PC-9 (cell line): ENCODE measurements at regions not wholly inside any gene's neighbourhood (a gene's known extent, or its start where the extent isn't known, plus 50 kb on each side); places are given as distances from the start of the nearest gene placed in this dataset.

ENCODE experiments used
- BruUV-seq: library from RNA; stranded (reverse); fragments of 400-500 nt; replicated peaks from 2 replicates; lab custom pipeline; 2021; lab: Mats Ljungman, UMichigan
- CTCF ChIA-PET: fragments of 300-600 bp; sonication (Branson Sonifier 250); formaldehyde crosslinking; loops from one replicate; lab custom pipeline; 2022; ENCODE audit warnings: antibody characterized with exemption; lab: Charles Lee
- POLR2A ChIA-PET: fragments of 300-600 bp; sonication (Branson Sonifier 250); formaldehyde crosslinking; loops from one replicate; lab custom pipeline; 2022; ENCODE audit warnings: antibody characterized with exemption; ENCODE audit not compliant: unreplicated experiment; lab: Charles Lee
- DNase-seq, 2 experiments: peaks; one replicate each; pipeline versions ENCODE4 v3.0.0 to v3.0.0-alpha.2; 2015 to 2022; ENCODE audit warnings: mixed read lengths in 1 of 2
- H2AFZ ChIP-seq: fragments of 200-600 bp; sonication (generic); 2 replicates; pipeline ENCODE4 v1.8.1; 2017; ENCODE audit warnings: antibody characterized with exemption
- H3F3A ChIP-seq: fragments of 200-600 bp; sonication (generic); 2 replicates; pipeline ENCODE4 v1.8.1; 2017; ENCODE audit warnings: antibody characterized with exemption, mild to moderate bottlenecking, low read depth; ENCODE audit not compliant: insufficient read depth
- H3K27ac ChIP-seq: fragments of 200-600 bp; sonication (generic); 2 replicates; pipeline ENCODE4 v1.6.1; 2016; ENCODE audit warnings: mixed run types
- H3K27me3 ChIP-seq: fragments of 200-600 bp; sonication (generic); 2 replicates; pipeline ENCODE4 v1.6.1; 2016; ENCODE audit warnings: low read depth, mixed run types; ENCODE audit not compliant: insufficient read depth
- H3K36me3 ChIP-seq: fragments of 200-600 bp; sonication (generic); 2 replicates; pipeline ENCODE4 v1.6.1; 2016; ENCODE audit warnings: low read depth, mixed run types
- H3K4me1 ChIP-seq: fragments of 200-600 bp; sonication (generic); replicated peaks from 2 replicates; pipeline ENCODE4 v1.6.1; 2016; ENCODE audit warnings: mixed run types; ENCODE audit not compliant: insufficient read depth
- H3K4me2 ChIP-seq: fragments of 200-600 bp; sonication (generic); 2 replicates; pipeline ENCODE4 v1.6.1; 2017; ENCODE audit warnings: mixed run types
- H3K4me3 ChIP-seq: fragments of 200-600 bp; sonication (generic); 2 replicates; pipeline ENCODE4 v1.6.1; 2016; ENCODE audit warnings: mixed run types
- H3K79me2 ChIP-seq: fragments of 200-600 bp; sonication (generic); 2 replicates; pipeline ENCODE4 v1.6.1; 2017; ENCODE audit warnings: low read depth, mixed run types
- H3K9me2 ChIP-seq: fragments of 200-600 bp; sonication (generic); 2 replicates; pipeline ENCODE4 v1.8.1; 2017; ENCODE audit warnings: mild to moderate bottlenecking; ENCODE audit not compliant: insufficient read depth
- H3K9me3 ChIP-seq: fragments of 200-600 bp; sonication (generic); 2 replicates; pipeline ENCODE4 v1.8.1; 2016; ENCODE audit warnings: low read depth; ENCODE audit not compliant: insufficient read depth
- H4K20me1 ChIP-seq: fragments of 200-600 bp; sonication (generic); 2 replicates; pipeline ENCODE4 v1.8.1; 2017; ENCODE audit not compliant: insufficient read depth
- EZH2 ChIP-seq: fragments of 200-600 bp; sonication (generic); IDR thresholded peaks from 2 replicates; pipeline ENCODE4 v1.8.0; 2017; ENCODE audit warnings: antibody characterized with exemption, low read depth
- intact Hi-C: fragments of 100-400 bp; cut with micrococcal nuclease; formaldehyde crosslinking; loops from one replicate; pipeline ENCODE4 v1.10.0; 2022; ENCODE audit not compliant: unreplicated experiment
- TF ChIP-seq, protein P1 (sequence below): fragments of 200-600 bp; sonication (generic); conservative IDR thresholded peaks from 2 replicates; pipeline ENCODE4 v1.6.1; 2017; ENCODE audit warnings: mixed run types, antibody characterized with exemption, mild to moderate bottlenecking, moderate library complexity

DNA sequence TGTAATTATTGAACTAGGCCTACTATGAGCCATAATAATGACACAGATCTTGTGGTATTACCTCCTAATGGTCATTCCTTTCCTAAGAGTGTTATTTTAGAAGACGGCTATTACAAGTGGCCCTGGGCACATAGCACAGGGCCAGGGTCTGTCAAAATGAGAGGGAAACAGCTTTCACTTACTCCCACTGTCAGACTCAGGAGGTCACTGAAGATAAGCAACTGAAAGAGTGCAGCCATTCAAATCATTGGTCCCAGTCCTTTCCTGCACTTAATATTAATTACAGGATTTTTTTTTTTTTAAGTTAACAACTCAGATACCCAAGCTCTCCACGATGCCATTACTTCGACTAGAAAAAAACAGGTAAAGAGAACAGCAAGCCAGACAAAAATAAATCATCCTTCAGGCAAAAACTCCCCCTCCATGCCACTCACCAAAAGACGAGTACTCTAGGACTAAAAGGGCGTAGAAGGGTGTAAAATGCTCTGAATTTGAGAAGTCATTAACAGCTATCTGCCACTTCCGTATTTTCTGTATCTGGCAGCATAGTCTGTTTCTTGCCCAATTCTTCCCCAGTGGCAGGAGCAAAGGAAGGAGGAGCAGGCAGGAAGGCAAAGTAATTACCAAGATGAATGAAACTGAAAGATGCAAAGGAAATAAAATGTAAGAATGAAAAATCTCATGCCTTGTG is 87.4 kb downstream of the ZNF608 start:
- Histone ChIP-seq H3K79me2 (no peaks in the 10 kb centered on the region), H2AFZ (no peak overlapping the region), H3K4me2 (peak overlapping the region; percentile 72), H3F3A (peaks cover 55% of the 10 kb centered on the region), H3K9me3 (no peaks in the 10 kb centered on the region), H3K27ac (no peak overlapping the region), H3K4me1 (peaks cover 87% of the 10 kb centered on the region), H3K4me3 (no peak overlapping the region), H4K20me1 (no peaks in the 10 kb centered on the region), H3K27me3 (no peaks in the 10 kb centered on the region), H3K36me3 (no peaks in the 10 kb centered on the region), H3K9me2 (no peaks in the 10 kb centered on the region)
- BruUV-seq, result no TSS peak
- intact Hi-C loops, result no loop called here
- TF ChIP-seq, protein P1, sequence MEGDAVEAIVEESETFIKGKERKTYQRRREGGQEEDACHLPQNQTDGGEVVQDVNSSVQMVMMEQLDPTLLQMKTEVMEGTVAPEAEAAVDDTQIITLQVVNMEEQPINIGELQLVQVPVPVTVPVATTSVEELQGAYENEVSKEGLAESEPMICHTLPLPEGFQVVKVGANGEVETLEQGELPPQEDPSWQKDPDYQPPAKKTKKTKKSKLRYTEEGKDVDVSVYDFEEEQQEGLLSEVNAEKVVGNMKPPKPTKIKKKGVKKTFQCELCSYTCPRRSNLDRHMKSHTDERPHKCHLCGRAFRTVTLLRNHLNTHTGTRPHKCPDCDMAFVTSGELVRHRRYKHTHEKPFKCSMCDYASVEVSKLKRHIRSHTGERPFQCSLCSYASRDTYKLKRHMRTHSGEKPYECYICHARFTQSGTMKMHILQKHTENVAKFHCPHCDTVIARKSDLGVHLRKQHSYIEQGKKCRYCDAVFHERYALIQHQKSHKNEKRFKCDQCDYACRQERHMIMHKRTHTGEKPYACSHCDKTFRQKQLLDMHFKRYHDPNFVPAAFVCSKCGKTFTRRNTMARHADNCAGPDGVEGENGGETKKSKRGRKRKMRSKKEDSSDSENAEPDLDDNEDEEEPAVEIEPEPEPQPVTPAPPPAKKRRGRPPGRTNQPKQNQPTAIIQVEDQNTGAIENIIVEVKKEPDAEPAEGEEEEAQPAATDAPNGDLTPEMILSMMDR, result no peak
- TF ChIP-seq EZH2, result no peak
- ChIA-PET CTCF (interaction anchor here (0.5 kb wide), 1 partner anchor 90 kb away, joined by 3 read pairs; no protein-coding TSS in a partner anchor), POLR2A (no interaction called here)
- DNase-seq, result no peak

DNA sequence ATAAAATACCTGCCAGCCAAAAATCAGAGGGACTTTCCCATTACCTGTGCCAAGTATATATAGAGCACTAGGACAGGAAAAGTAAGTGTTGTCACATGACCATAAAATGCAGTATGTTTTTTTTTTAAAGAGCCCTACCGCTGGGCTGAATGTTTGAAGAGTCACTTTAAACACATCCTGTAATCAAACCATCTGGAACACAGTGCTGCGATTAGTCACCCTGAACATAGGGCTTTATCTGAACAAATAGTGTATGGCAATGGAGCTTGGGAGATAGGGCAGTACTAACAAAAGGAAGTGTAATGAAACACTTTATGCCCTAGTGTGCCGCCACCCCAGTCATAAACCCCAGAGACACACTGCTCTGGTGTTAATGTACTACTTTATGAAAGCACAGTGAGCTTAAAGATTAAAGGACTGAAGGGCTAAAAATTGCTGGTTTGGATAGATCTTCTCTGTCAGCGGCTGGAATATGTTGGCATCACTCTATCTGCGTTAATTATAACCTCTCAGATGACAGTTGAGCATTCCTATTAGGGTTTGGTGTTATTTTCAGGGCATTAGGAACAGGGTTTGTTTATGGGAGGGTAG is 90.4 kb downstream of the ZNF608 start:
- intact Hi-C loops, result no loop called here
- H3K4me2 ChIP-seq, result peak overlapping the region; percentile 72
- peak overlapping the region; percentile 36; the same call in 1 of the 2 replicates for H3K4me3 ChIP-seq
- H2AFZ ChIP-seq, result no peak overlapping the region
- H3K9me3 ChIP-seq, result no peaks in the 10 kb centered on the region
- ChIA-PET CTCF (no interaction called here), POLR2A (interaction anchor here (0.5 to 0.7 kb wide), 2 partner anchors 26 to 42 kb away, joined by 3 to 5 read pairs; no protein-coding TSS in a partner anchor)
- H4K20me1 ChIP-seq, result no peaks in the 10 kb centered on the region
- no TSS peak for BruUV-seq
- H3K79me2 ChIP-seq, result no peaks in the 10 kb centered on the region
- no peaks in the 10 kb centered on the region for H3K9me2 ChIP-seq
- H3K27ac ChIP-seq, result peak overlapping the region; percentile 83
- H3F3A ChIP-seq, result peaks cover 46% of the 10 kb centered on the region
- H3K4me1 ChIP-seq, result peaks cover 77% of the 10 kb centered on the region
- no peaks in the 10 kb centered on the region for H3K27me3 ChIP-seq
- no peak for TF ChIP-seq EZH2
- TF ChIP-seq, protein P1, result no peak
- no peaks in the 10 kb centered on the region for H3K36me3 ChIP-seq
- peak; percentile 40 to 97 for DNase-seq

DNA sequence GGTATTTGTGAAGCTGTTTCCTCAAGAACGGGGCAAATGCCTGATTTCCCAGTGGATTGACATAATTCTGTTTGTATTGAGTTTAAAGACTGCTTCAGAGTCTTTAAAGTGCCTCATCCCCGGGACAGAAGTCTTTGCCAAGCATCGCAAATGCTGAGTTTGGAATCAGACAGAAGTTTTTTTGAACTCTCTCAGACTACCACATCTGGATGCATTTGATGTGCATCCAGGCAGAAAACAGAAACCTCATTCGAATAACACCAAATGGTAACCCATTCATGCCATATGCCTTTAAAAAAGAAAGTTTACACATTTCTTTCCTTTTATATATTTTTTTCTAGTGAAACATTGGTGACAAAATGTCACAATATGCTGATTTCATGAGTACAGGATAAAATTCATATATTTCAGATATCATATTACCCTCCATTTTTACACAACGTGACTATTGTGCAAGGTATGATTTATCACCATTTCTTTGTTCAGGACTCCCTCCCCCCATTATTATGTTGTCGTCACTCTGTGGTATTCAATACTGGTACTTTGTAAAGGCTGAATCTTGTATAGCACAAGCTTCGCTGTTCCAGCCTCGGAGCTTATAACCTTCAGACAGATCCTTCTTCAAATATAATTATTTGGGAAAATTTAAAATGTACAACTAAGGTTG is 91.1 kb downstream of the ZNF608 start:
- Histone ChIP-seq H3K9me3 (no peaks in the 10 kb centered on the region), H3K27me3 (no peaks in the 10 kb centered on the region), H3K27ac (peak overlapping the region; percentile 83), H3K36me3 (no peaks in the 10 kb centered on the region), H3K4me3 (peak overlapping the region; percentile 36; the same call in 1 of the 2 replicates), H2AFZ (no peak overlapping the region), H3K4me1 (peaks cover 77% of the 10 kb centered on the region), H3K9me2 (no peaks in the 10 kb centered on the region), H4K20me1 (no peaks in the 10 kb centered on the region), H3K4me2 (peak overlapping the region; percentile 72), H3K79me2 (no peaks in the 10 kb centered on the region), H3F3A (peaks cover 48% of the 10 kb centered on the region; the same call in 1 of the 2 replicates)
- TF ChIP-seq, protein P1, result no peak
- TF ChIP-seq EZH2, result no peak
- ChIA-PET CTCF (interaction anchor here (0.6 kb wide), 1 partner anchor 55 kb away, joined by 3 read pairs; no protein-coding TSS in a partner anchor), POLR2A (interaction anchor here (0.5 kb wide), 1 partner anchor 41 kb away, joined by 3 read pairs; no protein-coding TSS in a partner anchor)
- no TSS peak for BruUV-seq
- intact Hi-C loops, result no loop called here
- DNase-seq, result no peak
